HEK293 (cell line): ENCODE measurements at regions not wholly inside any gene's neighbourhood (a gene's known extent, or its start where the extent isn't known, plus 50 kb on each side); places are given as distances from the start of the nearest gene placed in this dataset.

Experiments
- CTCF ChIA-PET: fragments of 350-600 bp; formaldehyde crosslinking; extraction: SDS; loops from one replicate; lab custom pipeline; 2021; ENCODE audit warnings: antibody characterized with exemption; lab: Yijun Ruan, JAX
- POLR2A ChIA-PET: fragments of 300-600 bp; formaldehyde crosslinking; extraction: SDS; loops from one replicate; lab custom pipeline; 2020; ENCODE audit warnings: antibody characterized with exemption, inconsistent platforms; lab: Yijun Ruan, JAX
- H3K27ac ChIP-seq: fragments of 200-500 bp; sonication (Bioruptor generic); 2 replicates; pipeline ENCODE4 v1.5.1; 2014; ENCODE audit warnings: low read depth, low read length, control low read depth, inconsistent platforms; ENCODE audit errors: extremely low read depth
- H3K36me3 ChIP-seq, 2 experiments: fragments of 200-500 bp in 1 of 2; sonication (Bioruptor generic) in 1 of 2; 1 replicate in 1 of 2; 2 replicates in 1 of 2; pipeline ENCODE4 v1.5.1; 2014 to 2017; ENCODE audit warnings: inconsistent platforms in 2 of 2, low read length in 2 of 2; ENCODE audit not compliant: control insufficient read depth in 2 of 2, insufficient read depth in 1 of 2
- H3K4me1 ChIP-seq: fragments of 200-500 bp; sonication (Bioruptor generic); 2 replicates; pipeline ENCODE4 v1.5.1; 2014; ENCODE audit warnings: mild to moderate bottlenecking, low read length, inconsistent platforms; ENCODE audit not compliant: control insufficient read depth, insufficient read depth
- H3K4me3 ChIP-seq: 2 replicates; pipeline ENCODE4 v1.5.1; 2011; ENCODE audit warnings: low read depth, mild to moderate bottlenecking, control low read depth, low read length, moderate library complexity
- H3K9me3 ChIP-seq: fragments of 200-500 bp; sonication (Bioruptor generic); 2 replicates; pipeline ENCODE4 v1.5.1; 2014; ENCODE audit warnings: low read depth, low read length, inconsistent platforms; ENCODE audit not compliant: control insufficient read depth, insufficient read depth
- HOXA7 ChIP-seq: sonication (generic); formaldehyde crosslinking; IDR thresholded peaks from 2 replicates; pipeline ENCODE4 v1.8.1; 2022; ENCODE audit warnings: missing genetic modification reagents, borderline replicate concordance
- MZF1 ChIP-seq: fragments of 450-650 bp; formaldehyde crosslinking; IDR thresholded peaks from 2 replicates; pipeline ENCODE4 v1.5.1; 2017; ENCODE audit warnings: missing biosample characterization, missing genetic modification characterization, borderline replicate concordance
- PRDM1 ChIP-seq: fragments of 450-650 bp; formaldehyde crosslinking; IDR thresholded peaks from 2 replicates; pipeline ENCODE4; 2016; ENCODE audit warnings: missing biosample characterization, missing genetic modification characterization
- SETDB1 ChIP-seq: IDR thresholded peaks from one replicate; pipeline ENCODE4 v1.6.1; 2017; ENCODE audit warnings: mild to moderate bottlenecking, low read length, moderate library complexity, mixed read lengths; ENCODE audit not compliant: insufficient read length
- ZFHX2 ChIP-seq: fragments of 450-650 bp; formaldehyde crosslinking; conservative IDR thresholded peaks from 2 replicates; pipeline ENCODE4 v1.5.1; 2016; ENCODE audit warnings: missing biosample characterization, missing genetic modification characterization
- ZNF114 ChIP-seq: fragments of 450-650 bp; formaldehyde crosslinking; IDR thresholded peaks from 2 replicates; pipeline ENCODE4 v1.5.0; 2017; ENCODE audit warnings: missing biosample characterization, missing genetic modification characterization
- ZNF138 ChIP-seq: fragments of 450-650 bp; formaldehyde crosslinking; IDR thresholded peaks from 2 replicates; pipeline ENCODE4 v1.5.1; 2016; ENCODE audit warnings: missing biosample characterization, missing genetic modification characterization, borderline replicate concordance
- ZNF23 ChIP-seq: fragments of 450-650 bp; formaldehyde crosslinking; IDR thresholded peaks from 2 replicates; pipeline ENCODE4 v1.5.1; 2016; ENCODE audit warnings: missing biosample characterization, missing genetic modification characterization, borderline replicate concordance
- ZNF311 ChIP-seq: fragments of 450-650 bp; formaldehyde crosslinking; IDR thresholded peaks from 2 replicates; pipeline ENCODE4 v1.5.1; 2017; ENCODE audit warnings: missing biosample characterization, missing genetic modification characterization, borderline replicate concordance
- ZNF341 ChIP-seq: fragments of 450-650 bp; formaldehyde crosslinking; IDR thresholded peaks from 2 replicates; pipeline ENCODE4; 2016; ENCODE audit warnings: low read depth, missing biosample characterization, missing genetic modification characterization
- ZNF366 ChIP-seq: fragments of 450-650 bp; formaldehyde crosslinking; conservative IDR thresholded peaks from 2 replicates; pipeline ENCODE4 v1.5.1; 2016; ENCODE audit warnings: missing biosample characterization, missing genetic modification characterization
- ZNF37A ChIP-seq: fragments of 450-650 bp; IDR thresholded peaks from 2 replicates; pipeline ENCODE4 v1.5.1; 2018; ENCODE audit warnings: missing biosample characterization, missing genetic modification characterization
- ZNF623 ChIP-seq: fragments of 450-650 bp; formaldehyde crosslinking; IDR thresholded peaks from 2 replicates; pipeline ENCODE4 v1.5.1; 2016; ENCODE audit warnings: missing biosample characterization, missing genetic modification characterization
- ZNF707 ChIP-seq: fragments of 450-650 bp; formaldehyde crosslinking; IDR thresholded peaks from 2 replicates; pipeline ENCODE4 v1.5.1; 2016; ENCODE audit warnings: missing biosample characterization, missing genetic modification characterization
- ZNF837 ChIP-seq: fragments of 450-650 bp; formaldehyde crosslinking; IDR thresholded peaks from 2 replicates; pipeline ENCODE4 v1.5.1; 2016; ENCODE audit warnings: missing biosample characterization, missing genetic modification characterization
- TF ChIP-seq, protein P1 (sequence below): fragments of 450-650 bp; IDR thresholded peaks from 2 replicates; pipeline ENCODE4 v1.5.1; 2018; ENCODE audit warnings: missing biosample characterization, missing genetic modification characterization

DNA sequence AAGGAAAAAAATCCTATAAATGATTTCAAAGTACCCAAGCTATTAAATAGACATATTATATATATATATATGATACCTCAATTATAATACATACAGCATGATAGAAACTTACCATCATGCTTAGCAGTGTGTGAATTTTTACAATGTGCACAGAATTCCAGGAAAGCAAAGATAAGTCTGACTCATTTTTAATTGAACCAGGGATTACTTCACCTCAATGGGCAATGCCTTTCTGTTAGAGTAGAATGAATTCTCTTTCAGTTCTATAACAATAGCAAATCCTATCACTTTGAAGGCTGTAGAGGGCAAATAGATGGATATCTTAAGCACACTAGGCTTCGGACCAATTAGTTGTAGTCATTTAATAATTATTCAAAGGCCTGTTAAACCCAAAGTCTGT is 54.8 kb upstream of the P3H2 start (continued):
- TF ChIP-seq ZFHX2 (tag by site-specific recombination): no peak

DNA sequence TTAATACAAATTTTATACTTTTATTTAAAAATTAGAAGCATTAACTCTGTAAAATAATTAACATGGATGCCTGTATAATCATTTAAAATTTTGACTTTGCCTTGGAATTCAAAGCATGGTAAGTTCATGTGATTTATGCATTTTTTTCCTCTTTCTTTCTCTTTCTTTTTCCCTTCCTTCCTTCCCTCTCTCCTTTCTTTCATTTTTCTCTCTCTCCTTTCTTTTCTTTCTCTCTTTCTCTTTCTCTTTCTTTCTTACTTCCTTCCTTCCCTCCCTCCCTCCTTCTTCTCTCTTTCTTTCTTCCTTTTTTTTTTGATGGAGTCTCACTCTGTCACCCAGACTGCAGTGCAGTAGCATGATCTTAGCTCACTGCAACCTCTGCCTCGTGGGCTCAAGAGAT is 53.8 kb upstream of the P3H2 start:
- H3K9me3 ChIP-seq: no peaks in the 10 kb centered on the region
- no peaks in the 10 kb centered on the region for H3K36me3 ChIP-seq
- TF ChIP-seq ZNF366 (tag by site-specific recombination) (peak; percentile 73), PRDM1 (tag by site-specific recombination) (peak; percentile 83), ZNF341 (tag by site-specific recombination) (no peak)
- POLR2A ChIA-PET: no interaction called here
- H3K4me3 ChIP-seq: no peak overlapping the region
- H3K27ac ChIP-seq: no peak overlapping the region
- no peaks in the 10 kb centered on the region; the same call in 1 of the 2 replicates for H3K4me1 ChIP-seq
- CTCF ChIA-PET: interaction anchor here (0.7 kb wide), 1 partner anchor 10 kb away, joined by 3 read pairs; no protein-coding TSS in a partner anchor

DNA sequence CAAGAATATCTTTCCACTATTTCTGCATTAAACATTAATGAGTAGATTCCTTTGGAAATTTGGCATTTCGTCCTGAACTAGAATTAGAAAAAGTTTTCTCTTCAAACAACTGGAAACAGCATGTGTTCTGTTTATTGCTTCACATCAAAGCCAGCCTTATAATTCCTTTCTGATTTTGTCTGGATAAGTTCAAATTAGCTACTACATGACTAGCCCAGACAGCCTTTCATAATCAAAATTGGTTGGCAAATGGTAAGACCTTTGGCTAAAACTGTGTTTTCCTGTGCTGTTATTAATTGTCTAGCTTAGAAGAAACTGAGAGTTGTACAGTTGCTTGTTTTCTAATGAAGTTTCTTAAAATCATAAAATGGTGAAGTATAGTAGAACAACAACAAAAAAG is 52.7 kb upstream of the P3H2 start:
- TF ChIP-seq ZNF837 (tag by site-specific recombination) (no peak), SETDB1 (no peak)
- Histone ChIP-seq H3K4me1 (peaks cover 2% of the 10 kb centered on the region; the same call in 1 of the 2 replicates), H3K4me3 (no peak overlapping the region), H3K36me3 (no peaks in the 10 kb centered on the region), H3K9me3 (no peaks in the 10 kb centered on the region), H3K27ac (no peak overlapping the region)
- CTCF ChIA-PET: no interaction called here
- POLR2A ChIA-PET: interaction anchor here (0.6 kb wide), 1 partner anchor 143 kb away, joined by 4 read pairs; no protein-coding TSS in a partner anchor

DNA sequence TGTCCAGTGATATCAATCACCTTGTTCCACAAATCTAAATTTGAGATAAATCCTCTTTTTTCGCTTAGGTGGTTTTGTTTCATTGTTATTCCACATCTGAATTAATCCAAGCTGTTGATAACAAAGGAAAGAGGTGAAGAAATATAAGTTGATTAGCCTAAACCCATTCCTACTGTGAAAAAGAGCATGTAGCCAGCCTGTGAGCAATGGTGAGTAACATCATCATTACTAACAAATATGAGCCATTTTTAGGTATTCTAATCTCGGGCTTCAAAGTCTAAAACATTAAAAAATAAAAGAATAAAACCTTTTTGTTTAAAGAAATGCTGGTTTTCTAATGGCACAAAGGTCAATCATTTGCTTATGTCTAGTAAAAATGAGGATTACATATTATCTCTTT is 52.1 kb upstream of the P3H2 start:
- Histone ChIP-seq H3K36me3 (no peaks in the 10 kb centered on the region), H3K4me1 (peaks cover 2% of the 10 kb centered on the region; the same call in 1 of the 2 replicates), H3K27ac (no peak overlapping the region), H3K9me3 (no peaks in the 10 kb centered on the region), H3K4me3 (no peak overlapping the region)
- POLR2A ChIA-PET: no interaction called here
- no peak for TF ChIP-seq ZNF37A (tag by site-specific recombination)
- TF ChIP-seq ZNF623 (tag by site-specific recombination): no peak
- TF ChIP-seq, protein P1, sequence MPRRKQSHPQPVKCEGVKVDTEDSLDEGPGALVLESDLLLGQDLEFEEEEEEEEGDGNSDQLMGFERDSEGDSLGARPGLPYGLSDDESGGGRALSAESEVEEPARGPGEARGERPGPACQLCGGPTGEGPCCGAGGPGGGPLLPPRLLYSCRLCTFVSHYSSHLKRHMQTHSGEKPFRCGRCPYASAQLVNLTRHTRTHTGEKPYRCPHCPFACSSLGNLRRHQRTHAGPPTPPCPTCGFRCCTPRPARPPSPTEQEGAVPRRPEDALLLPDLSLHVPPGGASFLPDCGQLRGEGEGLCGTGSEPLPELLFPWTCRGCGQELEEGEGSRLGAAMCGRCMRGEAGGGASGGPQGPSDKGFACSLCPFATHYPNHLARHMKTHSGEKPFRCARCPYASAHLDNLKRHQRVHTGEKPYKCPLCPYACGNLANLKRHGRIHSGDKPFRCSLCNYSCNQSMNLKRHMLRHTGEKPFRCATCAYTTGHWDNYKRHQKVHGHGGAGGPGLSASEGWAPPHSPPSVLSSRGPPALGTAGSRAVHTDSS: no peak
- TF ChIP-seq ZNF138 (tag by site-specific recombination): no peak
- TF ChIP-seq ZNF23 (tag by site-specific recombination): no peak
- TF ChIP-seq MZF1 (tag by site-specific recombination): no peak
- no peak for TF ChIP-seq ZNF114 (tag by site-specific recombination)
- TF ChIP-seq ZNF311 (tag by site-specific recombination): no peak
- no peak for TF ChIP-seq ZNF707 (tag by site-specific recombination)
- no peak for TF ChIP-seq HOXA7 (CRISPR knock-in tag)
- CTCF ChIA-PET: no interaction called here
